Lower lobe of right lung (tissue), 2 donors: ENCODE measurements at regions not wholly inside any gene's neighbourhood (a gene's known extent, or its start where the extent isn't known, plus 50 kb on each side); places are given as distances from the start of the nearest gene placed in this dataset.

Source experiments
- ATAC-seq, 2 donors: fragments of 200-7000 bp; cut with Tn5 transposase; one replicate each; pipeline ENCODE4 v1.9.1; 2020 to 2022; ENCODE audit warnings: mild to moderate bottlenecking in 2 of 2, moderate library complexity in 2 of 2
- DNase-seq: peaks from one replicate; pipeline ENCODE4 v3.0.0-alpha.2; 2020
- H3K27ac ChIP-seq: fragments of 200-600 bp; one replicate; pipeline ENCODE4 v1.8.0; 2022
- H3K27me3 ChIP-seq: fragments of 200-600 bp; one replicate; pipeline ENCODE4 v1.8.0; 2022; ENCODE audit warnings: low read depth
- H3K36me3 ChIP-seq: fragments of 200-600 bp; one replicate; pipeline ENCODE4 v1.8.0; 2022; ENCODE audit warnings: mild to moderate bottlenecking
- H3K4me1 ChIP-seq: fragments of 200-600 bp; one replicate; pipeline ENCODE4 v1.8.0; 2022
- H3K4me3 ChIP-seq: fragments of 200-600 bp; one replicate; pipeline ENCODE4 v1.8.0; 2022; ENCODE audit warnings: mild to moderate bottlenecking
- H3K9me3 ChIP-seq: fragments of 200-600 bp; one replicate; pipeline ENCODE4 v1.8.0; 2022
- intact Hi-C: fragments of 100-400 bp; cut with DNase I; formaldehyde crosslinking; loops from one replicate; pipeline ENCODE4 v1.11.0; 2022
- TF ChIP-seq, protein P1 (sequence below): fragments of 200-600 bp; IDR thresholded peaks from one replicate; pipeline ENCODE4 v1.8.0; 2022; ENCODE audit warnings: antibody characterized with exemption, mild to moderate bottlenecking
- donor health status: DM: no; HTN: yes; CAD: no; lungs with severe emphysema.

DNA sequence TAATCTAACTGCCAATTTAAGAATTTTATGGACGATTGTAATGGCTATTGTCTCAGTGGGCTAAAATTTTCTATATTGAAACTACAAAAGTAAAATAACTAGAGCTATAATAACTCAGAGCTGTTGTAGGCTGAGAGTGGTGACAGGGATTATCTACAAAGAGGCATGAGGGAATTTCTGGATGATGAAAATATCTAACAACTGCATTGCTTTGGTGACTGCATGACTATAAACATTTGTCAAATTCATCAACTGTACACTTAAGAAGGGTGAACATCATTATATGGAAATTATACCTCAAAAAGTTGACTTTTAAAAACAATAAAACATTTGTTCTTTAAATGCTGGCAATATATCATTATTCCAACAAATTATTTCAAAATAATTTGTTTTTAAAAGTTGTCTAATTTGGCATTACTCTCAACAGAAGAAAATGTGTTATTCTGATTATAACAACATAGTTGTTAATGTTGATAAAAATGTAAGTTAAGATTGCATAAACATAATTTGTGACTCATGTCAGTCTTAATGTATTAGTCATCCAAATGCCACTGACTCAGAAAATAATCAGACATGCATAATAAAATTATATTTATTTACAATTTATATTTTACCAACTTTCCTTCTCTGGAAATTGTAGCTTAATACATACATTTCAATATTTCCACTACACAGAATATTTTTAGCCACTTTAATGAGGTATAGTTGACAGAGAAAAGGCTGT lies 865.1 kb upstream of the VRK2 start:
- DNase-seq (no peak), ATAC-seq (no peak)
- no peaks in the 10 kb centered on the region for H3K9me3 ChIP-seq
- H3K27me3 ChIP-seq: no peaks in the 10 kb centered on the region
- TF ChIP-seq, protein P1, sequence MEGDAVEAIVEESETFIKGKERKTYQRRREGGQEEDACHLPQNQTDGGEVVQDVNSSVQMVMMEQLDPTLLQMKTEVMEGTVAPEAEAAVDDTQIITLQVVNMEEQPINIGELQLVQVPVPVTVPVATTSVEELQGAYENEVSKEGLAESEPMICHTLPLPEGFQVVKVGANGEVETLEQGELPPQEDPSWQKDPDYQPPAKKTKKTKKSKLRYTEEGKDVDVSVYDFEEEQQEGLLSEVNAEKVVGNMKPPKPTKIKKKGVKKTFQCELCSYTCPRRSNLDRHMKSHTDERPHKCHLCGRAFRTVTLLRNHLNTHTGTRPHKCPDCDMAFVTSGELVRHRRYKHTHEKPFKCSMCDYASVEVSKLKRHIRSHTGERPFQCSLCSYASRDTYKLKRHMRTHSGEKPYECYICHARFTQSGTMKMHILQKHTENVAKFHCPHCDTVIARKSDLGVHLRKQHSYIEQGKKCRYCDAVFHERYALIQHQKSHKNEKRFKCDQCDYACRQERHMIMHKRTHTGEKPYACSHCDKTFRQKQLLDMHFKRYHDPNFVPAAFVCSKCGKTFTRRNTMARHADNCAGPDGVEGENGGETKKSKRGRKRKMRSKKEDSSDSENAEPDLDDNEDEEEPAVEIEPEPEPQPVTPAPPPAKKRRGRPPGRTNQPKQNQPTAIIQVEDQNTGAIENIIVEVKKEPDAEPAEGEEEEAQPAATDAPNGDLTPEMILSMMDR: no peak
- H3K36me3 ChIP-seq: no peaks in the 10 kb centered on the region
- H3K27ac ChIP-seq: no peak overlapping the region
- H3K4me1 ChIP-seq: no peaks in the 10 kb centered on the region
- intact Hi-C loops: no loop called here
- no peak overlapping the region for H3K4me3 ChIP-seq

DNA sequence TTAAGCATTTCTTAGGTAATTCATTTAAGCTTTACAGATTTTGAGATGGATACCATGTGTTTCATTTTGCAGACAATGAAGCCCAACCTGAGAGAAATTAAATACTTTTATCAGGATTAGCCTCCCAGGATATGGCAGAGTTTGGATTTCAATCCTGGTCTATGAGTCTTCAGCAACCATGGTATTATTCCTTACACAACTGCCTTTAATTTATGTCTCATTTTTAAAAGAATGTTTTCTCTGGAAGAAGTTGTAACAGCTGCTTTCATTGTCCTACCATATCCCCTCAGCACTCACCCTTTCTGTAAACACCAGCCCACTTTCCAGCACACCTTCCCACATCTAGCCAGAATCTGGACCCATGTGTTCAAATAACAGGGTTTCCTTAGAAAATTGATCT lies 863.7 kb upstream of the VRK2 start:
- TF ChIP-seq, protein P1: no peak
- Histone ChIP-seq H3K27me3 (no peaks in the 10 kb centered on the region), H3K4me3 (no peak overlapping the region), H3K4me1 (no peaks in the 10 kb centered on the region), H3K27ac (no peak overlapping the region), H3K9me3 (no peaks in the 10 kb centered on the region), H3K36me3 (no peaks in the 10 kb centered on the region)
- intact Hi-C loops: no loop called here
- DNase-seq (no peak), ATAC-seq (no peak)

DNA sequence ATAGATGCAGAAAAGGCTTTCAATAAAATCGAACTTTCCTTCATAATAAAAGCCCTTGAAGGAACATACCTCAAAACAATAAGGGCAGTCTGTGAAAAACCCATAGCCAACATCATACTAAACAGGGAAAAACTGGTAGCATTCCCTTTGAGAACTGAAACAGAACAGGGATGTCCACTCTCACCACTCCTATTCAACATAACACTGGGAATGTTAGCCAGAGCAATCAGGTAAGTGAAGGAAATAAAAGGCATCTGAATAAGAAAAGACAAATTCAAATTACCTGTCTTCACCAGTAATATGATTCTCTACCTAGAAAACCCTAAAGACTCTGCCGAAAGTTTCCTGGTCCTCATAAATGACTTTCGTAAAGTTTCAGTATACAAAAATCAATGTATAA lies 861.0 kb upstream of the VRK2 start:
- ATAC-seq (no peak), DNase-seq (no peak)
- Histone ChIP-seq H3K4me1 (no peaks in the 10 kb centered on the region), H3K36me3 (no peaks in the 10 kb centered on the region), H3K4me3 (no peak overlapping the region), H3K9me3 (no peaks in the 10 kb centered on the region), H3K27me3 (no peaks in the 10 kb centered on the region), H3K27ac (no peak overlapping the region)
- TF ChIP-seq, protein P1: no peak
- intact Hi-C loops: no loop called here

DNA sequence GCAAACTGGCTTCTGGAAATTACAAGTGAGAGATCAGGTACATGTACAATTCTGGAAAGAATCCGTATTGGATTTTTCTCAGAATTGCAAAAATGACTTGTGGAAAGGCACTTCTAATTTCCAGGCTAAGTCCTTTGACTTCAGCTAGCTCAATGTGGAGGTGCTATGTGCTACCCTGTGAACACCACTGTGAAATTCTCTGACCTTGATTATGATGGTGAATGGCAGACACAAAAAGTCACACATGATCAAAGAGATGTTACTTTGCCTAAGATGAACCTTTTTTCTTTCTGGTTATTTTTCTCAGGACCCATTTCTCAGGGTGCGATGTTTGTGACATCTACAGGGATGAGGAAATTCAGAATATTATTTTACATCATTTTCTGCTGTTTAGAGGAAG lies 856.6 kb upstream of the VRK2 start:
- no peaks in the 10 kb centered on the region for H3K4me1 ChIP-seq
- TF ChIP-seq, protein P1: no peak
- H3K36me3 ChIP-seq: no peaks in the 10 kb centered on the region
- no peaks in the 10 kb centered on the region for H3K27me3 ChIP-seq
- intact Hi-C loops: no loop called here
- no peak overlapping the region for H3K27ac ChIP-seq
- ATAC-seq (no peak), DNase-seq (no peak)
- no peaks in the 10 kb centered on the region for H3K9me3 ChIP-seq
- no peak overlapping the region for H3K4me3 ChIP-seq

DNA sequence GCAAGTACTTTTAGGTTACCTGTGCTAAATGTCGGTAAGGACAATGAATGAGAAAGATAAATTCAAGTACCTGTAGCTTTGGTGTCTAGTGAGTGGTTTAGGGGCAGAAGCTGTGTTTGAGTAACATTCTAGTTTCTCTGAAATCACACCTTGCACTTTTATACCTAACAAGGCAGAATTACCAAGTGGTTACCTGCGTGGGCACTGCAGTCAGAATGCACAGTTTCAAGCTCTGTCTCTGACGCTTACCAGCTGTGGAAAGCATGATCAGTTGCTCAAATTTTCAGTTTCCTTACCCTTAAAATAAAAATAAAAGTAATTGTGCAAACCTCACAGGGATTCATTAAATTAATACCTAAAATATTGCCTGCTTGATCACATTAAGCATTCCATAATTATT lies 846.9 kb upstream of the VRK2 start:
- H3K4me1 ChIP-seq: no peaks in the 10 kb centered on the region
- intact Hi-C loops: no loop called here
- ATAC-seq (no peak), DNase-seq (no peak)
- no peaks in the 10 kb centered on the region for H3K27me3 ChIP-seq
- no peaks in the 10 kb centered on the region for H3K9me3 ChIP-seq
- H3K36me3 ChIP-seq: no peaks in the 10 kb centered on the region
- H3K27ac ChIP-seq: no peak overlapping the region
- H3K4me3 ChIP-seq: no peak overlapping the region
- TF ChIP-seq, protein P1: no peak

DNA sequence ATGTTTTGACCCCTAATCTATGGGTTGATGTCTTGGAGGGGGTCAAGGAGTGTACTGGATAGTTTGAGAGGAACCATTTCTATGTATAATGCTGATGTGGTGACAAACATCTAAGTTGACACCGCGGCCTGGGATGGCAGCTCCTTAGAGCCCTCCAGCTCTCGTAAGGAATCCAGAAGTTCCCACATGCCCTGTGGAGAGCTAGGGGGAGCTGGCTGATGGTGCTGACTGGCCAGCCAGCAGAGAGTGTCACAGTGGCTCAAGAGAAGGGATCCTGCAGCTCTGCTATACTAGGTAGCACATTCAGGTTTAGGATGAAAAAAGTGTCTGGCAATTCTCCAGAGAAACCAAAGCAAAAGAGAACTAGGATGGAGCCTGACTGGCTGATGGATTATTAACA lies 842.2 kb upstream of the VRK2 start:
- H3K36me3 ChIP-seq: no peaks in the 10 kb centered on the region
- no peak for ATAC-seq
- no peaks in the 10 kb centered on the region for H3K27me3 ChIP-seq
- no peaks in the 10 kb centered on the region for H3K4me1 ChIP-seq
- intact Hi-C loops: no loop called here
- H3K27ac ChIP-seq: no peak overlapping the region
- no peaks in the 10 kb centered on the region for H3K9me3 ChIP-seq
- TF ChIP-seq, protein P1: no peak
- DNase-seq: no peak
- no peak overlapping the region for H3K4me3 ChIP-seq
